Psoas muscle (tissue), 7 donors: ENCODE measurements at regions not wholly inside any gene's neighbourhood (a gene's known extent, or its start where the extent isn't known, plus 50 kb on each side); places are given as distances from the start of the nearest gene placed in this dataset.

Experiments used
- ATAC-seq, 4 donors: fragments of 200-7000 bp; cut with Tn5 transposase; one replicate each; pipeline ENCODE4 v1.9.1; 2020; ENCODE audit warnings: moderate library complexity in 3 of 4, mild to moderate bottlenecking in 2 of 4
- DNase-seq, 2 donors: peaks; one replicate each; pipeline ENCODE4 v3.0.0-alpha.2; 2020
- H3K27ac ChIP-seq: fragments of 200-600 bp; one replicate; pipeline ENCODE4 v1.8.0; 2022
- H3K27me3 ChIP-seq, 3 donors: fragments of 200-600 bp in 1 of 3; one replicate each; pipeline versions ENCODE4 v1.6.1 to v1.8.0; 2013 to 2022; ENCODE audit warnings: low read length in 2 of 3, mild to moderate bottlenecking in 2 of 3, moderate library complexity in 1 of 3; ENCODE audit not compliant: insufficient read depth in 3 of 3
- H3K36me3 ChIP-seq, 2 donors: fragments of 200-600 bp in 1 of 2; one replicate each; pipeline versions ENCODE4 v1.6.1 to v1.8.0; 2013 to 2022; ENCODE audit warnings: low read depth in 1 of 2, mild to moderate bottlenecking in 1 of 2, moderate library complexity in 1 of 2; ENCODE audit not compliant: insufficient read depth in 1 of 2
- H3K4me1 ChIP-seq: fragments of 200-600 bp; one replicate; pipeline ENCODE4 v1.8.0; 2022
- H3K4me3 ChIP-seq: fragments of 200-600 bp; one replicate; pipeline ENCODE4 v1.8.0; 2022; ENCODE audit warnings: mild to moderate bottlenecking
- H3K9me3 ChIP-seq: fragments of 200-600 bp; one replicate; pipeline ENCODE4 v1.8.0; 2022
- CTCF ChIP-seq: fragments of 200-600 bp; IDR thresholded peaks from one replicate; pipeline ENCODE4 v1.8.0; 2022; ENCODE audit warnings: antibody characterized with exemption
- WGBS, 3 donors: extraction: QIAGEN DNeasy Blood & Tissue Kit; methylation state at CpG; one replicate each; pipeline versions ENCODE4 v1.1.6 to v1.1.7; 2013; 5-methylcytosine and 5-hydroxymethylcytosine counted together
- intact Hi-C, 2 donors: fragments of 100-400 bp; cut with DNase I; formaldehyde crosslinking; loops; one replicate each; pipeline versions ENCODE4 v1.11.0 to v1.14.2; 2022
- donor health status: healthy with polysubstance abuse.
- donor health status: DM: no; HTN: no; CAD: no; lungs with moderate emphysema.
- donor health status: Bipolar disorder and iron deficiency.
- donor health status: healthy.
- donor health status: DM: yes; HTN: yes; CAD: no.
- donor health status: DM: no; HTN: no; CAD: no.
- donor health status: DM: yes; HTN: yes; CAD: no.

DNA sequence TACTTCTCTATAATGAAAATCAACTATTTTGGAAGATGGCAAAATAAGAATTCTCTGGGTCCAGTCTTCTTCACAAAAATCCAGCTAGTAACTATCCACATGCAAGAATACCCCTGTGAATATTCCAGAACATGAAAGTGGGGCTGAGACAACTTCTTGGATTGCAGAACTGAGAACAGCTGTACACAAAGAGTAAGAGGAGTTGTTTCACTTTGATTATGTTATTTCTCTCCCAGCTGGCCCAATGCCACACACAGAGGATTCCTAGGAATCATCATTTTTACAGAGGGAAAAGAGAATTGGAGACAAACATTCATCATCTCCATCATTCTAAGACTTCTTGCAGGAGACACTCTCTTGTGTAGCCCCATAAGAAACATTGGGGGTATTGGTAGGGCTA lies 782.2 kb upstream of the LCORL start:
- intact Hi-C loops, result no loop called here
- Histone ChIP-seq H3K27ac (no peak overlapping the region), H3K27me3 (no peaks in the 10 kb centered on the region), H3K36me3 (no peaks in the 10 kb centered on the region), H3K4me3 (no peak overlapping the region), H3K9me3 (no peaks in the 10 kb centered on the region), H3K4me1 (no peaks in the 10 kb centered on the region)
- ATAC-seq (no peak), DNase-seq (no peak)
- no peak for TF ChIP-seq CTCF

DNA sequence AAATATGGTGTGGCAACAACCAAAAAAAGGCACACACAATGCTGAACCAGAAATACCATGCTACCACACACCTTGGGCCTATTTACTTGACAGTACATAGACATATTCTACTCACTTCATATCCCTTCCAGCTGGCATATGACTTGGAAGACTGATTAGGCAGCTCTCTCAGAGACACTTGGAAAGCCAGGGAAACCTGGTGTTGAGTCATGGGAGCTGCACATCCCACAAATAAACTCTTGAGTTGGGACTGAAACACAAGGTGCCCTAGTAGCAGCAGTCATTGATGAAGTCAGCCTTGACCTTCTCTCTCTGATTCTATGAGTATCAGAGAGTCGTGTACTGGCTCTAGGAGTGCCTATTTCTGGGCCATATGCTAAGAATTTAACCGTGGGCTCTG lies 776.6 kb upstream of the LCORL start:
- H3K9me3 ChIP-seq, result no peaks in the 10 kb centered on the region
- no peak for TF ChIP-seq CTCF
- H3K27me3 ChIP-seq, result no peaks in the 10 kb centered on the region
- DNase-seq (no peak), ATAC-seq (no peak)
- H3K4me3 ChIP-seq, result no peak overlapping the region
- intact Hi-C loops, result no loop called here
- no peaks in the 10 kb centered on the region for H3K36me3 ChIP-seq
- no peak overlapping the region for H3K27ac ChIP-seq
- no peaks in the 10 kb centered on the region for H3K4me1 ChIP-seq
- WGBS, 3 donors, result 59 to 67% (median 66%) methylated on average over 2 of the region's 2 CpGs

- intact Hi-C loops, result no loop called here
- H3K9me3 ChIP-seq, result no peaks in the 10 kb centered on the region
- no peak overlapping the region for H3K27ac ChIP-seq
- H3K4me3 ChIP-seq, result no peak overlapping the region
- no peaks in the 10 kb centered on the region for H3K36me3 ChIP-seq
- no peak for TF ChIP-seq CTCF
- no peaks in the 10 kb centered on the region for H3K27me3 ChIP-seq
- H3K4me1 ChIP-seq, result no peaks in the 10 kb centered on the region
- DNase-seq (no peak), ATAC-seq (no peak)
- 31 to 60% (median 37%) methylated on average over 1 of the region's 1 CpG for WGBS, 3 donors
Measured at GRCh38 chr4:18795794-18796193, 774.2 kb upstream of the LCORL start.

DNA sequence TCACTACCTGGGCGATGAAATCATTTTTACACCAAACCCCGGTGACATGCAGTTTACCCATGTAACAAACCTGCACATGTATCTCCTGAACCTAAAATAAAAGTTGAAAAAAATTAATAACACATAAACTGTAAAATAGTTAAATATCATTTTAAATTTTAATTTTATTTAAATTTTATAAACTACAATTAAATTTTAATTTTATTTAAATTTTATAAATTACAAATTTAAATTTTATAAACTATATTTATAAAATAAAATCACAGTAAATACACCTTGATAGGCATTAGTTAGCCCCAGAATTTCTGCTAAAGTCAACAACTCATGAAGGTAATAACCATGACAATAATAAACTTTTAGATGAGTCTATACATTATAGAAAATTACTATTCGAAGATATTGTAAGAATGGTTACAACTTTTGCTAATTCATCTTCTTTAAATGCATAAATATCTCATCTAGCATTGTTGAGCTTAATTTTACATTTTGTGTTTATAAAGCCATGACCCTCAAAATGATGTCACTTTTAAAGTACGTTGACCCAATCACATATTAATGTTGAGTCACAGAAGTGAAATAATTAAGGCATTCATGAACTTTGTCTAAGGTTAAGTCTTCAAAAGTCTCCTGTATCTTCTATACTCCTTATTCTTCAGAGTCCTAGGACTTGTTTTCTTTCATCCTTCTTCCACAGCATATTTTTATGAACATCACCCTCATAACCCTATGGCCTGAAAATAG lies 755.8 kb upstream of the LCORL start:
- WGBS, 3 donors, result 57 to 63% (median 61%) methylated on average over 4 of the region's 4 CpGs
- DNase-seq, result no peak
- H3K36me3 ChIP-seq, result no peaks in the 10 kb centered on the region

More for the DNA sequence above, 755.8 kb upstream of the LCORL start:
- no peak for ATAC-seq
- intact Hi-C loops, result no loop called here
- H3K27ac ChIP-seq, result no peak overlapping the region
- no peaks in the 10 kb centered on the region for H3K27me3 ChIP-seq
- no peak overlapping the region for H3K4me3 ChIP-seq
- TF ChIP-seq CTCF, result no peak
- no peaks in the 10 kb centered on the region for H3K4me1 ChIP-seq
- no peaks in the 10 kb centered on the region for H3K9me3 ChIP-seq
